Tibial artery (tissue), 4 donors: ENCODE measurements at regions not wholly inside any gene's neighbourhood (a gene's known extent, or its start where the extent isn't known, plus 50 kb on each side); places are given as distances from the start of the nearest gene placed in this dataset.

Experiments used
- DNase-seq, 2 donors: peaks; one replicate each; pipeline ENCODE4 v3.0.0-alpha.2; 2019
- H3K27ac ChIP-seq, 2 donors: fragments of 200-600 bp; sonication (generic) in 1 of 2; 1 replicate in 1 of 2; 2 replicates in 1 of 2; pipeline ENCODE4 v1.5.1; 2018 to 2019; ENCODE audit warnings: mild to moderate bottlenecking in 1 of 2
- H3K27me3 ChIP-seq, 2 donors: fragments of 200-600 bp; sonication (generic) in 1 of 2; one replicate each; pipeline versions ENCODE4 v1.5.1 to v1.6.0; 2016 to 2019
- H3K36me3 ChIP-seq, 3 donors: fragments of 200-600 bp; sonication (generic) in 2 of 3; one replicate each; pipeline ENCODE4 v1.5.1; 2016 to 2019; ENCODE audit warnings: mild to moderate bottlenecking in 2 of 3
- H3K4me1 ChIP-seq, 4 donors: fragments of 200-600 bp; sonication (generic) in 2 of 4; 1 replicate in 3 of 4; 2 replicates in 1 of 4; pipeline ENCODE4 v1.5.1; 2016 to 2019
- H3K4me3 ChIP-seq, 2 donors: fragments of 200-600 bp; sonication (generic) in 1 of 2; 1 replicate in 1 of 2; 2 replicates in 1 of 2; pipeline ENCODE4 v1.5.1; 2018 to 2019; ENCODE audit warnings: mild to moderate bottlenecking in 2 of 2
- H3K9me3 ChIP-seq, 3 donors: fragments of 200-600 bp; sonication (generic) in 1 of 3; one replicate each; pipeline ENCODE4 v1.5.1; 2016 to 2019
- intact Hi-C: fragments of 100-400 bp; cut with DNase I; formaldehyde crosslinking; loops from one replicate; pipeline ENCODE4 v1.15.0; 2023; ENCODE audit warnings: low total_unique reads
- TF ChIP-seq, protein P1 (sequence below), 2 experiments: fragments of 200-600 bp in 1 of 2; fragments of 450-650 bp in 1 of 2; IDR thresholded peaks; one replicate each; pipeline ENCODE4 v1.5.1; 2017 to 2019; ENCODE audit warnings: antibody characterized with exemption in 2 of 2, mild to moderate bottlenecking in 1 of 2, moderate library complexity in 1 of 2

DNA sequence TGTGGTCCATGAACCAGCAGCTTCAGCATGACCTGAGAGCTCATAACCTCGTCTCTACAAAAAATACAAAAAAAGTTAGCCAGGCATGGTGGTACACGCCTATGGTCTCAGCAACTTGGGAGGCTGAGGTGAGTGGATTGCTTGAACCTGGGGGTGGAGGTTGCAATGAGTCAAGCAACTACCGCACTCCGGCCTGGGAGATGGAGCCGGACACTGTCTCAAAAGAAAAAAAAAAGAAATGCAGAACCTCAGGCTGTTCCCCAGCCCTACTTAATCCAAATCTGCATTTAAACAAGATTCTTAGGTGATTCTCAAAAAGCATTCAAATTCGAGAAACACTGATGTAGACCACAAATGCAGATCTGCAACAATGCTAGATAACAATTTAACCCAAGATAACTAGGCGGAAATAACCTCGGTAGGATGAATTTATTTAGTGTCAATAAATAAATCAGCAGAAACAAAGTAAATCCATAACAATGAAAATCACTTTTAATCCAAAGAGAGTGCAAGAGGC is 203.5 kb downstream of the SP3 start:
- TF ChIP-seq, protein P1, sequence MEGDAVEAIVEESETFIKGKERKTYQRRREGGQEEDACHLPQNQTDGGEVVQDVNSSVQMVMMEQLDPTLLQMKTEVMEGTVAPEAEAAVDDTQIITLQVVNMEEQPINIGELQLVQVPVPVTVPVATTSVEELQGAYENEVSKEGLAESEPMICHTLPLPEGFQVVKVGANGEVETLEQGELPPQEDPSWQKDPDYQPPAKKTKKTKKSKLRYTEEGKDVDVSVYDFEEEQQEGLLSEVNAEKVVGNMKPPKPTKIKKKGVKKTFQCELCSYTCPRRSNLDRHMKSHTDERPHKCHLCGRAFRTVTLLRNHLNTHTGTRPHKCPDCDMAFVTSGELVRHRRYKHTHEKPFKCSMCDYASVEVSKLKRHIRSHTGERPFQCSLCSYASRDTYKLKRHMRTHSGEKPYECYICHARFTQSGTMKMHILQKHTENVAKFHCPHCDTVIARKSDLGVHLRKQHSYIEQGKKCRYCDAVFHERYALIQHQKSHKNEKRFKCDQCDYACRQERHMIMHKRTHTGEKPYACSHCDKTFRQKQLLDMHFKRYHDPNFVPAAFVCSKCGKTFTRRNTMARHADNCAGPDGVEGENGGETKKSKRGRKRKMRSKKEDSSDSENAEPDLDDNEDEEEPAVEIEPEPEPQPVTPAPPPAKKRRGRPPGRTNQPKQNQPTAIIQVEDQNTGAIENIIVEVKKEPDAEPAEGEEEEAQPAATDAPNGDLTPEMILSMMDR (IDR thresholded peaks at IDR 0.05), result no peak
- intact Hi-C loops, result no loop called here

GRCh38 chr2:173762221-173762620 is 203.0 kb downstream of the SP3 start:
- TF ChIP-seq, protein P1 (IDR thresholded peaks at IDR 0.05), result no peak
- no peak for DNase-seq
- intact Hi-C loops, result no loop called here
- Histone ChIP-seq H3K9me3 (no peaks in the 10 kb centered on the region), H3K27ac (no peak overlapping the region), H3K36me3 (no peaks in the 10 kb centered on the region), H3K27me3 (no peaks in the 10 kb centered on the region), H3K4me1 (peaks cover 0 to 9% (median 3%) of the 10 kb centered on the region in 4 donors), H3K4me3 (no peak overlapping the region)

More for the DNA sequence above, 203.5 kb downstream of the SP3 start:
- no peaks in the 10 kb centered on the region for H3K36me3 ChIP-seq
- no peaks in the 10 kb centered on the region for H3K9me3 ChIP-seq
- H3K27ac ChIP-seq, result no peak overlapping the region
- H3K4me3 ChIP-seq, result no peak overlapping the region
- no peak for DNase-seq
- H3K4me1 ChIP-seq, result peaks cover 0 to 9% (median 3%) of the 10 kb centered on the region in 4 donors
- H3K27me3 ChIP-seq, result no peaks in the 10 kb centered on the region

DNA sequence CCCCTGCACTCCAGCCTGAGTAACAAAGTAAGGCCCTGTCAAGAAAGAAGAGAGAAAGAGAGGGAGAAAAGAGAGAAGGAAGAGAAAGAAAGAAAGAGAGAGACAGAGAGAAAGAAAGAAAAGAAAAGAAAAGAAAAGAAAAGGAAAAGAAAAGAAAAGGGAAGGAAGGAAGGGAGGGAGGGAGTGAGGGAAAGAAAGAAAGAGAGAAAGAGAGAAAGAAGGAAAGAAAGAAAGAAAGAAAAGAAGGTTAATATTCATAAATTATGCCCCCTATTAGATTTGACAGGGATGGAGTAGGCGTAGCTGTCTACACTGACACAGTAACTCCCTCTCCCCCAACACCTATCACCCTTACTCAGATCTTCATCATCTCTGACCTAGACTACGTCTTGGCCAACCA is 202.3 kb downstream of the SP3 start:
- TF ChIP-seq, protein P1 (IDR thresholded peaks at IDR 0.05), result no peak
- Histone ChIP-seq H3K27ac (no peak overlapping the region), H3K36me3 (no peaks in the 10 kb centered on the region), H3K4me3 (no peak overlapping the region), H3K4me1 (peaks cover 0 to 9% (median 3%) of the 10 kb centered on the region in 4 donors), H3K9me3 (no peaks in the 10 kb centered on the region), H3K27me3 (no peaks in the 10 kb centered on the region)
- no peak for DNase-seq
- intact Hi-C loops, result no loop called here

- H3K4me1 ChIP-seq, result peaks cover 0 to 9% (median 3%) of the 10 kb centered on the region in 4 donors
- no peaks in the 10 kb centered on the region for H3K9me3 ChIP-seq
- H3K4me3 ChIP-seq, result no peak overlapping the region
- intact Hi-C loops, result no loop called here
- no peaks in the 10 kb centered on the region for H3K36me3 ChIP-seq
- TF ChIP-seq, protein P1 (IDR thresholded peaks at IDR 0.05), result no peak
- H3K27ac ChIP-seq, result no peak overlapping the region
- H3K27me3 ChIP-seq, result no peaks in the 10 kb centered on the region
- no peak for DNase-seq
These were observed 201.5 kb downstream of the SP3 start for GRCh38 chr2:173763641-173764040.

DNA sequence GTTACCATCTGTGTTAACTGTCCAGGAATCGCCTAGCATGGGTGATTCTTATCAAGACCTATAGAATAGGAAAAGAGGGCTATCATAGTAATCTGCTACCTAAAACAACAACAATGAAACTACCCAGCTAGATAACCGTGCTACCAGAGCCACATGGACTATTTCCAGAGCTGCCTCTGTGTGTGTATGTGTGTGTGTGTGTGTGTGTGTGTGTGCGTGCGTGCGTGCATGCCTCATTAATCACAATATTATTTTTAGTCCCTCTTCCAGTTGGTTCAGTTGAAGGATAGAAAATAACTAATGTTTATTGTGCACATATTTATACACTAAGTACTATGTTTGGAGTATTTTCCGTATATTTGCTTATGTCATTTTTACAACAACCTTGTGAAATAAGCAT is 201.1 kb downstream of the SP3 start:
- Histone ChIP-seq H3K9me3 (no peaks in the 10 kb centered on the region), H3K27me3 (no peaks in the 10 kb centered on the region), H3K36me3 (no peaks in the 10 kb centered on the region), H3K27ac (no peak overlapping the region), H3K4me3 (no peak overlapping the region), H3K4me1 (peaks cover 0 to 9% (median 3%) of the 10 kb centered on the region in 4 donors)
- intact Hi-C loops, result no loop called here
- DNase-seq, result no peak
- TF ChIP-seq, protein P1 (IDR thresholded peaks at IDR 0.05), result no peak
